Colonic mucosa (tissue), 4 donors: ENCODE measurements at regions not wholly inside any gene's neighbourhood (a gene's known extent, or its start where the extent isn't known, plus 50 kb on each side); places are given as distances from the start of the nearest gene placed in this dataset.

Experiments used
- DNase-seq: peaks from one replicate; pipeline ENCODE4 v3.0.0-alpha.2; 2020
- H3K27ac ChIP-seq: fragments of 200-600 bp; one replicate; pipeline ENCODE4 v1.8.0; 2021
- H3K27me3 ChIP-seq: fragments of 200-600 bp; one replicate; pipeline ENCODE4 v1.8.0; 2021
- H3K36me3 ChIP-seq: fragments of 200-600 bp; one replicate; pipeline ENCODE4 v1.8.0; 2021
- H3K4me1 ChIP-seq: fragments of 200-600 bp; one replicate; pipeline ENCODE4 v1.8.0; 2021; ENCODE audit warnings: mild to moderate bottlenecking
- H3K4me3 ChIP-seq: fragments of 200-600 bp; one replicate; pipeline ENCODE4 v1.8.0; 2021
- H3K9ac ChIP-seq, 2 donors: one replicate each; pipeline ENCODE4 v1.7.0; 2013; ENCODE audit warnings: control low read depth in 2 of 2, low read depth in 2 of 2, low read length in 2 of 2
- H3K9me3 ChIP-seq: fragments of 200-600 bp; one replicate; pipeline ENCODE4 v1.8.0; 2021
- intact Hi-C: fragments of 100-400 bp; cut with DNase I; formaldehyde crosslinking; loops from one replicate; pipeline ENCODE4 v1.14.1; 2022
- TF ChIP-seq, protein P1 (sequence below): fragments of 200-600 bp; IDR thresholded peaks from one replicate; pipeline ENCODE4 v1.8.0; 2022; ENCODE audit warnings: antibody characterized with exemption, mild to moderate bottlenecking
- donor health status: healthy.
- donor health status: DM: no; HTN: no; CAD: no.
- donor health status: DM: no; HTN: no; CAD: no.

DNA sequence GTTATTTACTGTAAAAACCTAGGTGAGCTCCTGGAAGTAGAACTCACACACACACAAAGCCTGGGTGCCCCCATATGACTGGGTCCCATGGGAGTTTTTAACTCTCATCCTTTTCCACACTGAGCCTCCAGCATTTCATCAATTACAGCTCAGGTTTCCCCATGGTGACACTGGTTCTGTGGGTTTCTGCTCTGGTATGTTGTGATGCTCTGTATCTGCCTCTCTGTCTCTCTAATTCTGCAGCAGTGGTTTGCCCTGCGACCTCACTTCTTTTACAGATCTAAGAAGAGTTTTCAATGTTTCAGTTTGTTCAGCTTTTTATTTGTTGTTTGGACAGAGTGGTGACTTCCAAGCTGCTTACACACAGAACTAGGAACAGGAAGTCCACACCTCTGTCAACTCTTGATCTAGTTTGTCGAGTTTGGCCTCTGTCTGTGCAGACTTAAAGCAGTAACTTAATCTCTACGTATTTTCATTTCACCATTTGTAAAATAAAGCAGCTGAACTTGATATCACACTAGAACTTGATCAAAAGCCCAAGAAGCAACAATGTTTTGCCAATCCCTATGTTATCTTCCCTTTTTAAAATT lies 554.3 kb downstream of the EPHA7 start:
- Histone ChIP-seq H3K27ac (no peak overlapping the region), H3K4me1 (no peaks in the 10 kb centered on the region), H3K9me3 (no peaks in the 10 kb centered on the region), H3K9ac (no peak overlapping the region), H3K4me3 (no peak overlapping the region), H3K36me3 (no peaks in the 10 kb centered on the region), H3K27me3 (no peaks in the 10 kb centered on the region)
- TF ChIP-seq, protein P1, sequence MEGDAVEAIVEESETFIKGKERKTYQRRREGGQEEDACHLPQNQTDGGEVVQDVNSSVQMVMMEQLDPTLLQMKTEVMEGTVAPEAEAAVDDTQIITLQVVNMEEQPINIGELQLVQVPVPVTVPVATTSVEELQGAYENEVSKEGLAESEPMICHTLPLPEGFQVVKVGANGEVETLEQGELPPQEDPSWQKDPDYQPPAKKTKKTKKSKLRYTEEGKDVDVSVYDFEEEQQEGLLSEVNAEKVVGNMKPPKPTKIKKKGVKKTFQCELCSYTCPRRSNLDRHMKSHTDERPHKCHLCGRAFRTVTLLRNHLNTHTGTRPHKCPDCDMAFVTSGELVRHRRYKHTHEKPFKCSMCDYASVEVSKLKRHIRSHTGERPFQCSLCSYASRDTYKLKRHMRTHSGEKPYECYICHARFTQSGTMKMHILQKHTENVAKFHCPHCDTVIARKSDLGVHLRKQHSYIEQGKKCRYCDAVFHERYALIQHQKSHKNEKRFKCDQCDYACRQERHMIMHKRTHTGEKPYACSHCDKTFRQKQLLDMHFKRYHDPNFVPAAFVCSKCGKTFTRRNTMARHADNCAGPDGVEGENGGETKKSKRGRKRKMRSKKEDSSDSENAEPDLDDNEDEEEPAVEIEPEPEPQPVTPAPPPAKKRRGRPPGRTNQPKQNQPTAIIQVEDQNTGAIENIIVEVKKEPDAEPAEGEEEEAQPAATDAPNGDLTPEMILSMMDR, result no peak
- no peak for DNase-seq
- intact Hi-C loops, result no loop called here

DNA sequence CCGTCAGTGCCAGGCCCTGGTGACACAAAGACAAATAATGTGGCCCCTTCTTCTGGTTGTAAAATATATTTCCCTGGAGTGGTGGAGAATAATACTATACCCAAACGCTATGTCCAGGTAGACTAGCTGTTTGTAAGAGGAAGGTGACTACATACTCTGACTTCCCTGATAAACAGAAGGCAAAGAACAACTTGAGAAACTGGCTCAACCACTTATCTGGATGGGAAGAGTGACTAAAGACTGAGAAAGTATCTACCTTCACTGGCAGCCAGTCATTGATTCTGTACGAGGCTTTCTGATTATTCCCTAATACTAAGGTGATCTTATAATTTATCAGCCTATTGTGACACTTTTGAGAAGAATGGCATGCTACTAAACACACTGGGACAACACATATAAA lies 569.7 kb downstream of the EPHA7 start:
- H3K36me3 ChIP-seq, result no peaks in the 10 kb centered on the region
- no peak overlapping the region for H3K27ac ChIP-seq
- intact Hi-C loops, result no loop called here

DNA sequence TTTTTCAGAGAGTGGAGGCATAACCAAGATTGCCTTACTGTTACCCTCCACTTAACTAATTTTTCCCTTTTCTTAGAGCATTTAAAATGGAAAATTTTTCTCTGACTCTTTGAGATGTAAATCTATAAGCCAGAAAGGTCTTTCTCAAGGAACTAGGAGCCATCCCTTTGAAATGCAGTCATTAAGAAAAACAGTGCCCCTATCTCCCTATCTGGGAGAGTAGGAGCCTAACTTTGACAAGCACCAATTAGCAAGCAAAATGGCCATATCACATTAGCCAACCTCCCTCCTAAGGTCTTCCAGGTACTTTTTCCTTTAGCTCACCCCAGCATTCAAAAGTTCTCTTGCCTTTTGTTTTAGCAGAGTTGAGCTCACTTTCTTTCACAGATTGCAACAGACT lies 570.5 kb downstream of the EPHA7 start:
- Histone ChIP-seq H3K27ac (no peak overlapping the region), H3K4me1 (no peaks in the 10 kb centered on the region), H3K9ac (no peak overlapping the region), H3K27me3 (no peaks in the 10 kb centered on the region), H3K36me3 (no peaks in the 10 kb centered on the region), H3K9me3 (no peaks in the 10 kb centered on the region), H3K4me3 (no peak overlapping the region)
- TF ChIP-seq, protein P1, result no peak
- intact Hi-C loops, result no loop called here
- no peak for DNase-seq

More for the DNA sequence above, 569.7 kb downstream of the EPHA7 start:
- no peak for DNase-seq
- Histone ChIP-seq H3K9ac (no peak overlapping the region), H3K27me3 (no peaks in the 10 kb centered on the region), H3K4me1 (no peaks in the 10 kb centered on the region), H3K4me3 (no peak overlapping the region), H3K9me3 (no peaks in the 10 kb centered on the region)
- TF ChIP-seq, protein P1, result no peak

DNA sequence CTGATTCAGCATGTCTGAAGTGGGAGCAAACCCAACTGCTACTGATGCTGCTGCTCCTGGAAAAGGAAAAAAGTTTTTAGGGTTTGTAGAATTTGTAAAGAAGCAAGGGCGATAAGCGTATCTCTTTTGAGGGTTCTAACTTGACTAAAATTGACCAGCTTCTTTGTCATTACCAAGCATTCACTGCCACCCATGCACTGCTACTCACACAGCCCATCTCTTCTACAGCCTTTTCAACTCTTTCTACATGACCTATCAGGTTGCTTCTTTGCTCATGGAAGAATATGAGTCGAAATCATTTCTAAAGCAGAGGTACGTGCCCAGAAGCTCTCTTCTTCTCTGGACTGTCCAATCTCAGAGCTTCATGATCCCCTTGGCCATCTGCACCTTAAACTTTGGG lies 570.9 kb downstream of the EPHA7 start:
- no peaks in the 10 kb centered on the region for H3K9me3 ChIP-seq

DNA sequence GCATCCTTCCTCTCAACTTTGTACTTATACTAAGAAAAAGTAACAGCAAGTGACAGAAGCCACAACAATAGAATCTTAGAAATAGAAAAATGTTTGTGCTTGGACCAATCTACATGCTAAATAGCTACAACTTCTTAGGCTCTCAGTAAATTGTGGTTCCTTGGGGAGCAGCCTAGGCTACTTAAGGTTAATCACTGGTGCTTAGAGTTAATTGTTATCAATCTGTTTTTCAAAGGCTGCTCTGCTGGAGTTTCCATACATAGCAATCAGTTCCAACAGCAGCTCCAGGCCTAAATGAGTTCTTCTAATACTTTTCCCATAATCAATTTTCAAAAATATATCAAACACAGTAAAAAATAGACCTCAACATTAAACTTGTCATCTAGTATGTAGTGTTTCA lies 571.4 kb downstream of the EPHA7 start:
- Histone ChIP-seq H3K4me3 (no peak overlapping the region), H3K4me1 (no peaks in the 10 kb centered on the region), H3K9ac (no peak overlapping the region), H3K36me3 (no peaks in the 10 kb centered on the region), H3K27me3 (no peaks in the 10 kb centered on the region), H3K27ac (no peak overlapping the region), H3K9me3 (no peaks in the 10 kb centered on the region)
- TF ChIP-seq, protein P1, result no peak
- DNase-seq, result no peak
- intact Hi-C loops, result no loop called here

More for the DNA sequence above, 570.9 kb downstream of the EPHA7 start:
- intact Hi-C loops, result no loop called here
- Histone ChIP-seq H3K27me3 (no peaks in the 10 kb centered on the region), H3K36me3 (no peaks in the 10 kb centered on the region), H3K4me3 (no peak overlapping the region), H3K27ac (no peak overlapping the region), H3K9ac (no peak overlapping the region), H3K4me1 (no peaks in the 10 kb centered on the region)
- TF ChIP-seq, protein P1, result no peak
- no peak for DNase-seq
